Prostate gland (tissue), 2 donors: ENCODE measurements at regions not wholly inside any gene's neighbourhood (a gene's known extent, or its start where the extent isn't known, plus 50 kb on each side); places are given as distances from the start of the nearest gene placed in this dataset.

Experiments
- POLR2A ChIP-seq: fragments of 450-650 bp; IDR thresholded peaks from one replicate; pipeline ENCODE4 v1.6.1; 2016; ENCODE audit warnings: antibody characterized with exemption, mild to moderate bottlenecking
- POLR2AphosphoS5 ChIP-seq: sonication (generic); formaldehyde crosslinking; IDR thresholded peaks from one replicate; pipeline ENCODE4 v1.6.1; 2017; ENCODE audit warnings: antibody characterized with exemption
- TF ChIP-seq, protein P1 (sequence below), 4 experiments: fragments of 200-600 bp in 2 of 4; fragments of 450-650 bp in 2 of 4; sonication (generic) in 2 of 4; IDR thresholded peaks; 1 replicate in 3 of 4; 2 replicates in 1 of 4; pipeline ENCODE4 v1.5.1; 2016 to 2019; ENCODE audit warnings: antibody characterized with exemption in 4 of 4, mild to moderate bottlenecking in 2 of 4, moderate library complexity in 2 of 4

DNA sequence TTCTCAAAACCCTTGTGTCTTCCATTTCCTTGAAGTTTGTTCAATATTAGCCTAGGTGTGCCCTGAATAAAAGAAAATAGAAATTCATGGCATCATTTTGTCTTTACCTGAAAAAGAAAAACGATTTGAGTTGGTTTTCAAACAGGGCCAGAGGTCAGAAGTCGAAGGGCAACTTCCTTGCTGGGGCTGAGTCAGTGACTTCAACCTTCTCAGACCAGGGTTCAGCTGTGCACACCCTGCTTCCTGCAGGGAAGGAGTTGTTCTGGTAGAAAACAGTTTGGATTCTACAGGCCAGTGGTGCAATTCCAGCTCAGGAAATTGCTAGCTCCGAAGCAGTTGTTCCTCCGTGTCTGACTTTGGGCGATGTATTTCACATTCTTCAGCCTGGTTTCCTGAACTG, 132.1 kb upstream of the SLC30A5 start:
- TF ChIP-seq POLR2AphosphoS5 = no peak
- TF ChIP-seq POLR2A = no peak
- TF ChIP-seq, protein P1, sequence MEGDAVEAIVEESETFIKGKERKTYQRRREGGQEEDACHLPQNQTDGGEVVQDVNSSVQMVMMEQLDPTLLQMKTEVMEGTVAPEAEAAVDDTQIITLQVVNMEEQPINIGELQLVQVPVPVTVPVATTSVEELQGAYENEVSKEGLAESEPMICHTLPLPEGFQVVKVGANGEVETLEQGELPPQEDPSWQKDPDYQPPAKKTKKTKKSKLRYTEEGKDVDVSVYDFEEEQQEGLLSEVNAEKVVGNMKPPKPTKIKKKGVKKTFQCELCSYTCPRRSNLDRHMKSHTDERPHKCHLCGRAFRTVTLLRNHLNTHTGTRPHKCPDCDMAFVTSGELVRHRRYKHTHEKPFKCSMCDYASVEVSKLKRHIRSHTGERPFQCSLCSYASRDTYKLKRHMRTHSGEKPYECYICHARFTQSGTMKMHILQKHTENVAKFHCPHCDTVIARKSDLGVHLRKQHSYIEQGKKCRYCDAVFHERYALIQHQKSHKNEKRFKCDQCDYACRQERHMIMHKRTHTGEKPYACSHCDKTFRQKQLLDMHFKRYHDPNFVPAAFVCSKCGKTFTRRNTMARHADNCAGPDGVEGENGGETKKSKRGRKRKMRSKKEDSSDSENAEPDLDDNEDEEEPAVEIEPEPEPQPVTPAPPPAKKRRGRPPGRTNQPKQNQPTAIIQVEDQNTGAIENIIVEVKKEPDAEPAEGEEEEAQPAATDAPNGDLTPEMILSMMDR (IDR thresholded peaks at IDR 0.05) = no peak
